KBM-7 (cell line): ENCODE measurements at regions not wholly inside any gene's neighbourhood (a gene's known extent, or its start where the extent isn't known, plus 50 kb on each side); places are given as distances from the start of the nearest gene placed in this dataset.
"Not testable (repeated sequence)": the region's sequence is repeated elsewhere in the genome, so short reads cannot be mapped to it uniquely, and the experiment has no call there.

Source experiments
- DNase-seq: peaks from one replicate; pipeline ENCODE4 v3.0.0-alpha.2; 2015
- in situ Hi-C: fragments of 300-500 bp; cut with MboI; formaldehyde crosslinking; loops from 2 replicates; pipeline ENCODE4 v1.14.3; 2020; ENCODE audit warnings: low sequenced_read_pairs, low pct_unique_long_range_greater_than_20kb, mixed read lengths

DNA sequence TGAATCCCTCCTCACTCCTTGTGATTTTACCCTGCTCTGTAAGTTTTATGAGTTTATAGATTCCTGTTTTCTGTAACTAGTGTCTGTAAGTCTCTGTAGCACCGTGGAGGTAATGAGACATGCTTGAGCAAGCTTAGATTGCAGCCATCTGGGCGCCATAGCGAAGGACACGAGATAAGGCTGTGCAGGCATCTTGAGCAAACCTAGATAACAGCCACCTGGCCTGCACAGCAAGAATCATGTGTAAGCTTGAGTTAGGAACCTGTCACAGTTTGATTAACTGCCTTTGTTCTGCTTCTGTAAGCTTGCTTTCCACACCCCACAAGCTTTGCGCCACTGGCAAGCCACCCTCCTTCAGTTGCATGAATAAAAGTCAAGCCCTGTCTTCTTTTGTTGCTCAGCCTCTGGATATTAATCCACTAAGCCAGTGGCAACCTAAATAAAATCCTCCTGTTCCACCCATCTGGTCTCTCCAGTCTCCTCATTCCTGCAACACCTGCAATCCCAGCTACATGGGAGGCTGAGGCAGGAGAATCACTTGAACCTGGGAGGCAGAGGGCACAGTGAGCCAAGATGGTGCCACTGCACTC lies 270.6 kb upstream of the RGPD4 start:
- no peak for DNase-seq

DNA sequence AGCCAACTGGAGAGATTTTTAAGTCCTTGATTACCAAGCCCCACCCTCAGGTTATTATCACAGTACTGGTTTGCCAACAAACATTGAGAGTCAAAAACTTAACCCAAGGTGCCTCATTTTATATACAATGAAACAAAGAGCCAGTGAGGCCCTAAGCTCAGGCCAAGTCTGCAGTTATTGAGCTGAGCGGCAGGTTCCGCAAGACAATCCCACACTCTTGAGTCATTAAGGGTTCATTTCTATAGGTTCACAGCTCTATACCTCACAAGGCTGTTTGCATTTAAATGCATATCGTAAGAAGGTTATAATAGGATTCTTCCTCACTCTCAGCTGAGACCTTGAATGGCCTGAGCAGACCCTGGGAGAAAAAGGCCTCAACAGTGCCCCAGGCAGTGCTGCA lies 268.4 kb upstream of the RGPD4 start:
- in situ Hi-C loops: no loop called here
- no peak for DNase-seq

More for the DNA sequence above, 270.6 kb upstream of the RGPD4 start:
- in situ Hi-C loops: no loop called here

DNA sequence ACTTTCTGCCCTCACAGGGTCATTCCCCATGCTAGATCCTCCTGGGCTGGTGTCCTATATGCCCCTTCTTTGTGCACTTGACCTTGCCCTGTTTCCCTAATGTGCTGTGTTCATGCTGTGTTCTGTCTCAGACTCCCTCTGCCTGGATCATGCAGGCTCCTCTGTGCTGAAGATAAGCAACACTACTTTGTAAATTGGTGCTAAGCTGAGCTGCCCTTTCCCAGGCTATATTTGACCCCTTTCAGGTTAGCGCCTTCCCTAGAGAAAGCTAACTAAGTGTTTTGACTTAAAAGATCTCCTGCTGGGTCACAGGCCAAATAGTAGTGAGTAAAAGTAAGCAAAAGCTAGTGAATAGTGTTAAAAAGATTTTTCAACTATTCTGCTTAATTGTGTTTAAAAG lies 257.2 kb upstream of the RGPD4 start:
- in situ Hi-C loops: no loop called here
- no peak for DNase-seq

GRCh38 chr2:107570876-107571275 lies 255.8 kb upstream of the RGPD4 start:
- in situ Hi-C loops: no loop called here
- DNase-seq: no peak

- in situ Hi-C loops, DNase-seq: not testable (repeated sequence)
Observed at GRCh38 chr2:107572890-107573289, 253.8 kb upstream of the RGPD4 start.

DNA sequence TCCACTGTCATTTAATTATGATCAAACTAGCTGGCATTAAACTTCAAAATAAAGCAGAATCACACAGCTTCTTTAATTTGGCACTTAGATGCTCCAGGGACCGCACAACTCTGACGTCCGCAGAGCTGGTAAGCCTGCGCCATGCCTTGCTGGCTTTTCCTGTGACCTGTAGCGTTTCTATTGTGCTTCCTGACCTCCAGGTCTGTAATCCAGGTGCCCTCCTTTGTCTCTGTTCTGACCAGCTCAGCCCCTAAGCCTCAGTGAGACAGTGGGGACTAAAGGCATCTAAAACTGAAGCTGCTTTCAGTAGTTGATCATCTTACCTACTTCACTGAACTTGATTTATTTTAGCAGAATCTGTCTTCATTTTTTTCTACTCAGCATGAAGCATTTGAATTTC lies 249.7 kb upstream of the RGPD4 start:
- DNase-seq: no peak
- in situ Hi-C loops: no loop called here

GRCh38 chr2:107582487-107582886 lies 244.2 kb upstream of the RGPD4 start:
- in situ Hi-C loops: no loop called here
- no peak for DNase-seq

DNA sequence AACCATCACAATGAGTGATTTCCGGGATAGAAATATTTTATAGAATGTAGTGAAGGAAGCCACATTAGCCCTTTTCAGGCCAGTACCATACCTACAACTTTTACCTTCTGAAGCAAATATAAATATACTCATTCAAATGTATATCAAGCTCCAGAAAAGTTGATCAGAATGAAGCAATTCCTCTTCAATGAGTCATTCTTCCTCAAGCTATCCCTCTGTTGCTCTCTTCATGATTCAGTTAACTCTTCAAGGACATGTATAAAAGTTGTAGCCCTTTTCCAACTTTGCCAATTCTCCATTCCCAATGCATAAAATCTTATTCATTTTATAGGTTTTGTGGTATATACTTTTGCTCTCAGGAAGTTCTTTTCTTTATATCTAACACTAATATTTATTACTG lies 242.1 kb upstream of the RGPD4 start:
- no peak for DNase-seq

GRCh38 chr2:107585851-107586250 lies 240.8 kb upstream of the RGPD4 start:
- no peak for DNase-seq
- in situ Hi-C loops: no loop called here

More for the DNA sequence above, 242.1 kb upstream of the RGPD4 start:
- in situ Hi-C loops: no loop called here

DNA sequence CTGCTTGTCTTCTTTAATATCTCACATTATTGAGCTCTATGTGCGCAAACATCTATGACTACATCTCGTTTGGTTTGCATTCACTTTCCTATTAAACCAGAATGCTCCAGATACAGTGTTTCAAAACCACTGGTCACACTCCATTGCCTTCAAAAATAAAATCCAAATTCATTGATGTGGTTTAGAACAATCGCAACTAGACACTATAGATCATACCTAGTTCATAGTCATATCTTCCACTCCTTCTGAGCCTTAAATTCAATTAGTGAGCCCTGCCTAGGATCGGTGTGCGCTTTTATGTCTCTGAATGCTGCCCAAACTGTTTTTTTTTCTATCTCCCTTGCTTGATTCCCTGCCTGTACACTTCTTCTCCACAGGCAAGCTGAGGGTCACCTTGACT lies 238.5 kb upstream of the RGPD4 start:
- DNase-seq: no peak
- in situ Hi-C loops: no loop called here

DNA sequence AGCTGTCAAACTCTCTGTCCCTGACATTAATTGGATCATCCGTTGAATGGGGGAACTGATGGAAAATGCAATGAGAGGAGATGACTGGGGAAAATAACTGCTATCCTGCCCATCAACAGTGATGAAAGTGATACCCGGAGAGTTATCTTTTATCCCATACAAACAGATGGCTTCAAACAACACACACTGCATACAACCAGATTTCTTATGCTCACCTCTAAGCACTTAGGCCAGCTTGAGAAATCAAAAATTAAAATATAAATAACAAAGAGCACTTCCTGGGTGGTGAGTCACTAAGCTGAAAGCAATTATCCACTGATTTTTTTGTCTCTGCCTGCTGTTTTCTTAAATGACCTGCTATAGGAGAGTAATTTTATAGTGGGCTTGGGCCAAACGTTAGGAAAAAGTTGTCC lies 237.6 kb upstream of the RGPD4 start:
- no peak for DNase-seq
- in situ Hi-C loops: no loop called here

GRCh38 chr2:107591561-107592279 lies 235.0 kb upstream of the RGPD4 start:
- in situ Hi-C loops: no loop called here
- DNase-seq: no peak

GRCh38 chr2:107592280-107592624 lies 234.4 kb upstream of the RGPD4 start:
- in situ Hi-C loops: no loop called here
- DNase-seq: peak; percentile 39

DNA sequence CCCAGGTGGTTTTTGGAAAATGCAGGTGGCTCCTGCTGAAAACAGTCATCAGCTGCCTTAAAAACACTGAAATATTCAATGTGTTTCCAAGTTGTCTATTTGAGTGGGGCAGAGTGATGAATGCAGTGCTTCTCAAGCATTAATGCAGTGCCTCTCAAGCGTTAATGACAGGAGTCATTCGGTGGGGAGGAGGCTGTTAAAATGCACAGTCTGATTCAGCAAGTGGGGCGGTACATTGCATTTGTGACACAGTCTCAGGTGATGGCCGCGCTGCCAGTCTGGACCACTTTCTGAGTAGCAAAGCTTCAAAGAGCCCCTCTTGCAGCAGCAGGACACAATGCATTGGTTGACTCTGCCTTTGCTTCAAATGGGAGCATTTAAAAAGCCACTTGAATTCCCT lies 231.4 kb upstream of the RGPD4 start:
- in situ Hi-C loops: no loop called here
- no peak for DNase-seq

- DNase-seq: no peak
- in situ Hi-C loops: no loop called here
Observed at GRCh38 chr2:107595749-107596148, 230.9 kb upstream of the RGPD4 start.

DNA sequence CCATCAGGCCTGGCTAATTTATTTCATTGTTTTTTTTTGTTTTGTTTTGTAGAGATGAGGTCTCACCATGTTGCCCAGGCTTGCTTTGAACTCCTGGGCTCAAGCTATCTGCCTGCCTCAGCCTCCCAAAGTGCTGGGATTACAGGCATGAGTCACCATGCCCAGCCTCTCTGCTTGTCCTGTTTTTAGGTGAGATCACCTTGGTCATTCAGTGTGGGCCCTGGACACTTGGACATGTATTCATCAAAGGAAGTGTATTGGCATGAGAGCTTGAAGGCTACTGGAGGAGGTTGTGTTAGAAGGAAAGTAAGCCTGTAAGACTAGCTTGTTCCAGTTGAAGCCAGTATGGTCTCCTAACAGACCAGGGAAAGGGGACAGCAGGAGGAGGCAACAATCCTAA lies 229.2 kb upstream of the RGPD4 start:
- DNase-seq: no peak
- in situ Hi-C loops: no loop called here

- in situ Hi-C loops: no loop called here
- no peak for DNase-seq
Observed at GRCh38 chr2:107602801-107603200, 223.9 kb upstream of the RGPD4 start.

DNA sequence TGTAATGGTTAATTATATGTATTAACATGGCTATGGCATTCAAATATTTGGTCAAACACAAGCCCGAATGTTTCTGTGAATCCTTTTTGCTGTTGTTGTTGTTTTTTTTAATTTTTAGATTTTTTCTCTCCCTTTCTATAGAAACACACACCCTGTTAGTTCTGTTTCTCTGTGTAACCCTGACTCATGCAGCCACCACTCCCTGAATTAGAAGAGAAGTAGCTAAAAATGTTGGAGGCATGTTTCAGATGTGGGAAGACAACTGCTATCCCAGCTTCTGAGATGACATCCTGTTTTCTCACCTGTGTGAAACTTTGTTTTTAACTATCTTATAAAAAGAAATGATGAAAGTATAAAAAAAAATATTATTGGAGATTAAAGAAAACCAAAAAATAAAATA lies 219.6 kb upstream of the RGPD4 start:
- DNase-seq: no peak
- in situ Hi-C loops: no loop called here

DNA sequence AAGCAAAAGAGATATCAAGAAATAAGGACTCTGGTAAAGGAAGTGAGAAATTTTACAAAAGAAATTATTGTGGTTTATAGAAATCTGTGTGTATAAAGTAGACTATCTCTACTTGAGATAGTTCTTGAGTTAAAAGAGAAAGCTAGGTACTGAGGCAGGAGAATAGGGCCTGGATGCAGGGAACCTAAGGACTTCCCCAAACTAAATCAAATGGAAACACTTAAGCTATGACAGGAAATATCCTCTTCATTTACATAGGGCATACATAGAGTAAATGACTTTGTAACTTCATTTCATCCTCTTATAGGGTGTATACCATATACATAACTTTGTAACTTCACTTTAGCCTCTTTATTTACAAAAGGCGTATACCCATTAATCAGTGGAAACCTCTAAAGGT lies 219.2 kb upstream of the RGPD4 start:
- DNase-seq: no peak
- in situ Hi-C loops: no loop called here

DNA sequence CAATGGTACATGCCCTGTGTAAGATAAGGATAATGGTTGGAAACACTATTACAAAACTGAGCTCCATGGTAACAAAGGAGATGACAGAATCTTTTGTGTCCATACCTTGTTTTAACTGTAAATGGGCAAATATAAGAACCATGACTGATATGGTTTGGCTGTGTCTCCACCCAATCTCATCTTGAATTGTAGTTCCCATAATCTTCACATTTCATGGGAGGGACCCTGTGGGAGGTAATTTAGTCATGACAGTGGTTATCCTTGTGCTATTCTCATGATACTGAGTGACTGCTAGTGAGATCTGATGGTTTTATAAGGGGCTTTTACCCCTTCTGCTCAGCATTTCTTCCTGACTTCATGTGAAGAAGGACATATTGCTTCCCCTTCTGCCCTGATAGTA lies 211.7 kb upstream of the RGPD4 start:
- in situ Hi-C loops: no loop called here
- no peak for DNase-seq

GRCh38 chr2:107618769-107619168 lies 207.9 kb upstream of the RGPD4 start:
- in situ Hi-C loops: no loop called here
- DNase-seq: no peak
